MM.1S (cell line): ENCODE measurements at regions not wholly inside any gene's neighbourhood (a gene's known extent, or its start where the extent isn't known, plus 50 kb on each side); places are given as distances from the start of the nearest gene placed in this dataset.

ENCODE experiments used
- EZH2 ChIP-seq: fragments of 300-600 bp; sonication (generic); optimal IDR thresholded peaks from 2 replicates; pipeline ENCODE3; 2017; ENCODE audit warnings: low read depth, mild to moderate bottlenecking, antibody characterized with exemption, low read length, mixed read lengths
- EZH2phosphoT487 ChIP-seq: fragments of 300-600 bp; sonication (generic); IDR thresholded peaks from 2 replicates; pipeline ENCODE4 v1.6.1; 2018; ENCODE audit warnings: antibody characterized with exemption, low read length
- TF ChIP-seq, protein P1 (sequence below): fragments of 300-600 bp; sonication (generic); IDR thresholded peaks from 2 replicates; pipeline ENCODE4 v1.5.1; 2016; ENCODE audit warnings: antibody characterized with exemption, low read length, mixed read lengths

- TF ChIP-seq, protein P1, sequence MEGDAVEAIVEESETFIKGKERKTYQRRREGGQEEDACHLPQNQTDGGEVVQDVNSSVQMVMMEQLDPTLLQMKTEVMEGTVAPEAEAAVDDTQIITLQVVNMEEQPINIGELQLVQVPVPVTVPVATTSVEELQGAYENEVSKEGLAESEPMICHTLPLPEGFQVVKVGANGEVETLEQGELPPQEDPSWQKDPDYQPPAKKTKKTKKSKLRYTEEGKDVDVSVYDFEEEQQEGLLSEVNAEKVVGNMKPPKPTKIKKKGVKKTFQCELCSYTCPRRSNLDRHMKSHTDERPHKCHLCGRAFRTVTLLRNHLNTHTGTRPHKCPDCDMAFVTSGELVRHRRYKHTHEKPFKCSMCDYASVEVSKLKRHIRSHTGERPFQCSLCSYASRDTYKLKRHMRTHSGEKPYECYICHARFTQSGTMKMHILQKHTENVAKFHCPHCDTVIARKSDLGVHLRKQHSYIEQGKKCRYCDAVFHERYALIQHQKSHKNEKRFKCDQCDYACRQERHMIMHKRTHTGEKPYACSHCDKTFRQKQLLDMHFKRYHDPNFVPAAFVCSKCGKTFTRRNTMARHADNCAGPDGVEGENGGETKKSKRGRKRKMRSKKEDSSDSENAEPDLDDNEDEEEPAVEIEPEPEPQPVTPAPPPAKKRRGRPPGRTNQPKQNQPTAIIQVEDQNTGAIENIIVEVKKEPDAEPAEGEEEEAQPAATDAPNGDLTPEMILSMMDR, result no peak
- TF ChIP-seq EZH2 (no peak), EZH2phosphoT487 (no peak)
Observed at GRCh38 chr5:144093868-144094267, 76.6 kb downstream of the YIPF5 start.
